GM12878 (cell line): ENCODE measurements at regions not wholly inside any gene's neighbourhood (a gene's known extent, or its start where the extent isn't known, plus 50 kb on each side); places are given as distances from the start of the nearest gene placed in this dataset.

ENCODE experiments used
- ATAC-seq: fragments of 200-7000 bp; cut with Tn5 transposase; 3 replicates; pipeline ENCODE4 v1.9.1; 2020; ENCODE audit warnings: mild to moderate bottlenecking, moderate library complexity
- BruUV-seq: library from RNA; stranded (reverse); fragments of 400-500 nt; replicated peaks from 2 replicates; lab custom pipeline; 2021; lab: Mats Ljungman, UMichigan
- CTCF ChIA-PET: fragments of 300-600 bp; sonication (Branson Sonifier 250); formaldehyde crosslinking; extraction: SDS; loops from one replicate; lab custom pipeline; 2021; ENCODE audit warnings: inconsistent platforms; lab: Yijun Ruan, JAX
- POLR2A ChIA-PET: fragments of 350-600 bp; formaldehyde crosslinking; extraction: SDS; loops from one replicate; lab custom pipeline; 2021; ENCODE audit warnings: inconsistent platforms; lab: Charles Lee
- RAD21 ChIA-PET: fragments of 300-600 bp; sonication (Branson Sonifier 250); formaldehyde crosslinking; loops from one replicate; lab custom pipeline; 2023; ENCODE audit warnings: antibody characterized with exemption; ENCODE audit not compliant: unreplicated experiment; lab: Charles Lee
- SMC1A ChIA-PET: fragments of 300-600 bp; sonication (Branson Sonifier 250); formaldehyde crosslinking; loops from one replicate; lab custom pipeline; 2023; ENCODE audit not compliant: unreplicated experiment, uncharacterized antibody; lab: Charles Lee
- DNase-seq: peaks from one replicate; pipeline ENCODE4 v3.0.0-alpha.2; 2011; ENCODE audit warnings: low read depth, low spot score
- FAIRE-seq: peaks from 3 replicates; lab custom pipeline; 2011; peaks lifted over from hg19 to GRCh38; lab: Jason Lieb, UNC
- H2AFZ ChIP-seq: 2 replicates; pipeline ENCODE4 v1.6.0; 2011; ENCODE audit warnings: low read depth, low read length, control low read depth; ENCODE audit not compliant: control insufficient read depth
- H3K27ac ChIP-seq: 2 replicates; pipeline ENCODE4 v1.5.1; 2011; ENCODE audit warnings: control low read depth; ENCODE audit not compliant: control insufficient read depth, insufficient read depth
- H3K27me3 ChIP-seq, 2 experiments: replicated peaks in 1 of 2; 2 replicates each; pipeline versions ENCODE4 v1.6.0 to v1.6.1; 2011; ENCODE audit warnings: low read length in 1 of 2; ENCODE audit not compliant: control insufficient read depth in 2 of 2, insufficient read depth in 2 of 2
- H3K36me3 ChIP-seq, 2 experiments: 2 replicates each; pipeline ENCODE4 v1.5.1; 2011; ENCODE audit warnings: low read length in 1 of 2; ENCODE audit not compliant: control insufficient read depth in 2 of 2, insufficient read depth in 2 of 2
- H3K4me1 ChIP-seq: 2 replicates; pipeline ENCODE4 v1.6.1; 2011; ENCODE audit warnings: mild to moderate bottlenecking, low read length, moderate library complexity, mixed read lengths; ENCODE audit not compliant: control insufficient read depth, insufficient read depth
- H3K4me2 ChIP-seq: 2 replicates; pipeline ENCODE4 v1.6.0; 2011; ENCODE audit warnings: control low read depth; ENCODE audit not compliant: control insufficient read depth, insufficient read depth
- H3K4me3 ChIP-seq: fragments of 200-600 bp; sonication (generic); 2 replicates; pipeline ENCODE4 v1.5.1; 2016
- H3K79me2 ChIP-seq: 2 replicates; pipeline ENCODE4 v1.6.0; 2011; ENCODE audit warnings: low read length; ENCODE audit not compliant: control insufficient read depth, insufficient read depth
- H3K9ac ChIP-seq: 2 replicates; pipeline ENCODE4 v1.8.0; 2011; ENCODE audit warnings: low read length, control low read depth, mixed read lengths; ENCODE audit not compliant: control insufficient read depth, insufficient read depth
- H3K9me3 ChIP-seq: replicated peaks from 3 replicates; pipeline ENCODE4 v1.5.1; 2011; ENCODE audit warnings: mild to moderate bottlenecking, low read length; ENCODE audit not compliant: control insufficient read depth, insufficient read depth
- H4K20me1 ChIP-seq: 2 replicates; pipeline ENCODE4 v1.6.0; 2011; ENCODE audit not compliant: control insufficient read depth, insufficient read depth
- HSF1 ChIP-seq: fragments of 150-350 bp; IDR thresholded peaks from 2 replicates; pipeline ENCODE4 v1.6.1; 2014; ENCODE audit warnings: mild to moderate bottlenecking, low read depth, low read length
- JUND ChIP-seq: IDR thresholded peaks from 2 replicates; pipeline ENCODE4 v1.6.1; 2012; ENCODE audit warnings: low read depth, mild to moderate bottlenecking, low read length, improper control_type of control experiment, moderate library complexity
- NRF1 ChIP-seq: conservative IDR thresholded peaks from 2 replicates; pipeline ENCODE4 v1.6.1; 2011; ENCODE audit warnings: mild to moderate bottlenecking, low read depth, low read length, improper control_type of control experiment
- ZBTB4 ChIP-seq: fragments of 450-650 bp; formaldehyde crosslinking; IDR thresholded peaks from 2 replicates; pipeline ENCODE4 v1.4.0; 2022; ENCODE audit warnings: mild to moderate bottlenecking, moderate library complexity
- WGBS: methylation state at CpG from one replicate; pipeline ENCODE4 v1.1.6; 2016; ENCODE audit warnings: low lambda C conversion rate; ENCODE audit not compliant: insufficient replicate concordance, insufficient coverage; ENCODE audit errors: missing lambda C conversion rate; 5-methylcytosine and 5-hydroxymethylcytosine counted together
- in situ Hi-C: fragments of 300-500 bp; cut with MboI; formaldehyde crosslinking; loops from 9 replicates; pipeline ENCODE4 v1.14.3; 2018; ENCODE audit warnings: mixed read lengths
- intact Hi-C: fragments of 100-400 bp; cut with micrococcal nuclease; formaldehyde crosslinking; loops from one replicate; pipeline ENCODE4 v1.14.2; 2022; ENCODE audit not compliant: unreplicated experiment

- no peaks in the 10 kb centered on the region for H3K27me3 ChIP-seq
- no peak overlapping the region for H3K4me3 ChIP-seq
- H2AFZ ChIP-seq = no peak overlapping the region
- SMC1A ChIA-PET = no interaction called here
- in situ Hi-C loops (no loop called here), intact Hi-C loops (no loop called here)
- no peak for FAIRE-seq
- TF ChIP-seq NRF1 (no peak), JUND (no peak), ZBTB4 (CRISPR knock-in tag) (no peak), HSF1 (no peak)
- H3K36me3 ChIP-seq = no peaks in the 10 kb centered on the region
- H3K79me2 ChIP-seq = no peaks in the 10 kb centered on the region
- no peak overlapping the region for H3K4me2 ChIP-seq
- H3K4me1 ChIP-seq = no peaks in the 10 kb centered on the region
- H3K27ac ChIP-seq = no peak overlapping the region
- CTCF ChIA-PET = interaction anchor here (1.6 kb wide), 1 partner anchor 14 kb away, joined by 4 read pairs; no protein-coding TSS in a partner anchor
- ATAC-seq = no peak
- H3K9ac ChIP-seq = no peak overlapping the region
- no peak for DNase-seq
- WGBS = 0% methylated on average over 1 of the region's 1 CpG
- POLR2A ChIA-PET = interaction anchor here (0.6 kb wide), 1 partner anchor 1054 kb away, joined by 3 read pairs; no protein-coding TSS in a partner anchor
- no peaks in the 10 kb centered on the region for H4K20me1 ChIP-seq
- RAD21 ChIA-PET = interaction anchor here (1.6 kb wide), 1 partner anchor 14 kb away, joined by 4 read pairs; no protein-coding TSS in a partner anchor
- H3K9me3 ChIP-seq = no peaks in the 10 kb centered on the region
- BruUV-seq = no TSS peak
These were observed 66.5 kb downstream of the TIGD2 start for GRCh38 chr4:89177807-89178206.
